ENCODE measurements at regions not wholly inside any gene's neighbourhood (a gene's known extent, or its start where the extent isn't known, plus 50 kb on each side); places are given as distances from the start of the nearest gene placed in this dataset.
"Not testable (repeated sequence)": the region's sequence is repeated elsewhere in the genome, so short reads cannot be mapped to it uniquely, and the experiment has no call there.

DNA sequence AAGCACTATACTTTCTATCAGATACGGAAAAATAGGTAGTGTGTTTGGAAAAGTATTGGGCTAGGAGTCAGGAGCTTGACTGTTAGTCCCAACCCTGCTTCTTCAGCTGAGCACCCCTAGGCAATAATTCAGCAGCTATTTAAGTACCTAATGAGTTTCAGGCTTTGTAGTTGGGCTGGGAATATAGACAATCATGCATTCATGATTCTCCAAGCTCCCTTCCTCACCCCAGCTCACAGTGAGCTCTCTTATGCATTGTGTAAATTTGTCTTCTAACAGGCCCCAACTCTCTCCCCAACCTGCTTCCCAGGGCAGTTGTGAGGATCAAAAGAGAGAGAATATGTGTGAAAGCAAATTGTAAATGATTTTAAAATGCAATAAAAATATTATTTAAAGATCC lies 201.2 kb downstream of the MSX2 start:
- in situ Hi-C loops (cut with MboI; ENCODE audit: low sequenced_read_pairs), result no loop called here

DNA sequence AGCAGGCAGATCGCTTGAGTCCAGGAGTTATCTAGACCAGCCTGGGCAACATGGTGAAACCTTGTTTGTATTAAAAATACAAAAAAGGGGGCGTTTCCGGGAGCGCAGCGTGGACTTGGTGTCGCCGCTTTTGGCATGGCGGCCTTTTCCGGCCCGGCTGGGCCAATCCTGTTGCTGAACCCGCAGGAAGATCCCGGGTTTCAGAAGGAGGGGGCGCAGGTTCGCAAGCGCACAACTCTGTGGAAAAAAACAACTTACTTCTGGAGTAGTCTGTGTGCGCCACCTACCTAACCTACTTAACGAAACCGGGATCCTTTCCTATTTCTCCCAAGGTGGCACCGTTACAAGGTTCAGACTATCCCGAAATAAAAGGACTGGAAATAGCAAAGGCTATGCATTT lies 198.6 kb downstream of the MSX2 start:
- in situ Hi-C loops (cut with MboI; ENCODE audit: low sequenced_read_pairs), result no loop called here

DNA sequence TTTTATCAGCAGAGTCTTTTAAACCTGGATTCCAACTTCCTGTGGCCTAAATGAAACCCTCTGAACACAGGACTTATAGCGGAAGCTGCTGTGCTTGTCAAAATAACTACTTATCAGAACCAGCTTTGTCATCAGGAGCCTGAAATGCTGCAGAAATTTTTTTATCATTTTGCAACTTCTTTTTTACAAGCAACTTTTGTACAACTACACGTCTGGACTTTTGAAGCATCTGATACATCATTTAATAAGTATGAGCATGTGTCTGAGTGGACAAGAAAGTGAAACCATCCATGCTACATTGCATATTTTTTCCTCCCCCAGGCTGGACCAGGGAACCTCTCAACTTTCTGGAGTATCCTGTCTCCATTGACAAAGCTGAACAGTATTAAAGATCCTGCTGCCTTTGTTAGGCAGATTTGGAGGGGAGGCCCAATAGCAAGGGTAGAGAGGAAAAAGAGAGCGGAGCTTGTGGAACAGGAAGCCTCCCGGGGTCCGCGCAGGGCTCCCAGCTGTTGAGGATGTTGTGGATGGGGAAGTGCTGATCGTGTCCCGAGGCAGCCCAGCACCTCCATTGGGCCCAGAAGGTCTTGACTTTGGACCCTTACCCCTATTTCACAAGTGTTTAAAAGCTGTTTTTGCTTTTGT lies 196.6 kb downstream of the MSX2 start:
- in situ Hi-C loops (cut with MboI; ENCODE audit: low sequenced_read_pairs), result no loop called here

DNA sequence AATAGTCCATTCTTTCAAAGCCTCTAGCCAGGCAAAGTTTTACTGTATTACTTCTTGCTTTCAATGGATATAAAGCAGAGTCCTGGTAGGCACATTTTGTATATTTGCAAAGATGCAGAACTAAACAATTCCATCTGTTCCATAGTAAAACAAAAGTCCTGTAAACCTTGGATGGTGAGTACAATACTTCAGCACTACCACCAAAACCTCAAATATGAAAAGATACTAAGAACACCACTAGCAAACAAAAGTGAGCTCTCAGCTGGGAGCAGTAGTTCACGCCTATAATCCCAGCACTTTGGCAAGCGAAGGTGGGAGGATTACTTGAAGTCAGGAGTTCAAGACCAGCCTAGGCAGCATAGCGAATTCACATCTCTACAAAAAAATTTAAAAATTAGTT lies 195.0 kb downstream of the MSX2 start:
- in situ Hi-C loops (cut with MboI; ENCODE audit: low sequenced_read_pairs), result no loop called here

DNA sequence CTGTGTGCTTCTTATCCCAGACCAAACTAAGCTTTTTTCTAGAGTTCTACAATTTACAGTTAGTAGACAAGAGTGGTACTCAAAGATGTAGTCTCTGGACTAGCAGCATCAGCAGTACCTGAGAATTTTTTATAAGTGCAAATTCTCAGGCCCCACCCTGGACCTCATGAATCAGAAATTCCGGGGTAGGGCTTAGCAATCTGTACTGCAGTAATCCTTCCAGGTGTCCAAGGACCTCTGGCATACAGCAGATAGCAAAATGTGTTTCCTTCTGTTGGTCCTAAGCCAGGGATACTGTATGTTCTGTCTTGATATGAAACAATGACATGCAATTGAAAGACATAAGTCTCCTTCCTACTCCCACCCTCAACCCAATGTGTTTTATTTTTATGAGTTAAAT lies 194.3 kb downstream of the MSX2 start:
- in situ Hi-C loops (cut with MboI; ENCODE audit: low sequenced_read_pairs), result no loop called here

DNA sequence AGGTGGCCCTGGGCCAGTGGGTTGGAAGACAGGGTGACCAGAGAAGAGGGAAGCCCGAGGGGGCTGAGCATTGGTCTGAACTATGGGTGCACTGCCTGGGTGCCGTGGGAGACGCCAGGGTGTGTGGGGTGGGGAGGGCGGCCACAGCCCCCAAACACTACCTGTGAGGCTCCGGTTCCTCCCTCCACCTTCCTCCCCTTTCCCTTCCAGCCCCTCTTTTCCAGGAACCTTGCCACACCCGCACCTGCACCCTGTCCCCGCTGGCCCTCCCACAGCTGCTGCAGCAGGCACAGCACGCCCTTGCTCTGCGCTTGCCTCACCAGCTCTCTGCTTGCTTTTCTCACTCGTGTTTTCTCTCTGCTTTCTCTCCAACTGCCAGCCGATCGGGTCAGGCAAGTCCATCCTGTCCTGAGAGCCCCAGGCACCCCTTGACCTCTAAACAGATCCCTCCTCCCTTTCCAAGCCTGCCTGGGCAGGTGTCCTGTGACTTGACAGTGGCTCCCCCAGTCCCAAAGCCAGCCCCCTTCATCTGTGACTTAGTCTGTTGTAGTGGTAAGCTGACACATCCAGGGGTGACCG lies 193.7 kb downstream of the MSX2 start:
- in situ Hi-C loops (cut with MboI; ENCODE audit: low sequenced_read_pairs), result no loop called here

DNA sequence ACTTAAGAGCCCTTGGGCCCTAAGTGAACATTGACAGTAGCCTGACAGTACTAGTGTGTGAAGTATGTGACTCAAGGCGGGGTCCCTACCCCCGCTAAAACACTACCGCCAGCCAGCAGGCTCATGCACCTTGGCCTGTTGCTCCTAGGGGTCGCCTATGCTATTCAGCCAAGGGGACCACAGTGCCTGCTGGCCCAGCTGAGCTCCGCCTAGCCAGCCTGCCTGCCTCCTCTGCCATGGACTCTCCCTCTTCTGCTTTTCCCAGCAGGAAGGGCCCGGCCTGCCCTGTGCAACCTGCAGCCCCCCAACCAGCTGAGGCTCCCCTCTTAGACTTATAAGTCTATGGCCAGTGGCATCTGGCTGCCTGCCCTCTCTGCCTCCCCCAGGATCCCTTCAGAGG lies 193.1 kb downstream of the MSX2 start:
- in situ Hi-C loops (cut with MboI; ENCODE audit: low sequenced_read_pairs), result not testable (repeated sequence)

DNA sequence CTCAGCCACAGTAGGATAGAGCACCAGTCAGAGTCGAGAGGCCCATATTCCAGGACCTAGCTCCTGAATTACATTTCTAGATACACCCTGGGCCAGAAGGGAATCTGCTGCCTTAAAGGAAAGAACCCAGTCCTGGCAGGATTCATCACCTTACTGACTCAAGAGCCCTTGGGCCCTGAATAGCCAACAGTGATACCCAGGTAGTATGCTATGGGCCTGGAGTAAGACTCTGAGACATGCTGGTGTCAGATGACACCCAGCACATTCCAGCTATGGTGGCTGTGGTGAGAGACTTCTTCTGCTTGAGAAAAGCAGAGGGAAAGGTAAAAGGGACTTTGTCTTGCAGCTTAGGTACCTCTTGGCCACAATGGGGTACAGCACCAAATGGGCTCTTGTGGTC lies 192.5 kb downstream of the MSX2 start:
- in situ Hi-C loops (cut with MboI; ENCODE audit: low sequenced_read_pairs), result not testable (repeated sequence)

DNA sequence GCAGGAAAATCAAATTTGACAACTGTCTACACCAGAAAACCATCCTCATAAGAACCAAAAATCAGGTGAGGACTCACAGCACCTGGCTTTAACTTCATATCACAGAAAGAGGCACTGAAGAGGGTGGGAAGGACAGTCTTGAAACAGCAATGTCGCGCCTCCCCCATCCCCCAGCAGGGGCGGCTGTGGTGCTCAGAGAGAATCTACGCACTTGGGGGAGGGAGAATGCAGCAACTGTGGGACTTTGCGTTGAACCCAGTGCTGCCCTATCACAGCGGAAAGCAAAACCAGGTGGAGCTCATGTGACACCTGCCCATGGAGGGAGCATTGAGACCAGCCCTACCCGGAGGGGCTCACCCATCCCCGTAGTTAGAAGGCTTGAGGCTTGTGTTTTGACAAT lies 191.8 kb downstream of the MSX2 start:
- in situ Hi-C loops (cut with MboI; ENCODE audit: low sequenced_read_pairs), result no loop called here

DNA sequence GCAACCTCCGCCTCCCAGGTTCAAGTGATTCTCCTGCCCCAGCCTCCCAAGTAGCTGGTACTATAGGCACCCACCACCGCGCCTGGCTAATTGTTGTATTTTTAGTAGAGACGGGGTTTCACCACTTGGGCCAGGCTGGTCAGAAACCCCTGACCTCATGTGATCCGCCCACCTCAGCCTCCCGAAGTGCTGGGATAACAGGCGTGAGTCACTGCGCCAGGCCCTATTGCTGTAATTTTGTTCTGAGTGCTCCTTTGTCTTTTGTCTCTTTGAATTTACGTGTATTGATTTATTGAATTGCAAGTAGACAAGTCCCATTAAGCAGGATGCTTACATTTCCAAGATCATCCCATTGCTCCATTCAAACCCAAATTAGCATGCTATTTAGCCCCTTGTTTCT lies 186.7 kb downstream of the MSX2 start:
- in situ Hi-C loops (cut with MboI; ENCODE audit: low sequenced_read_pairs), result no loop called here

DNA sequence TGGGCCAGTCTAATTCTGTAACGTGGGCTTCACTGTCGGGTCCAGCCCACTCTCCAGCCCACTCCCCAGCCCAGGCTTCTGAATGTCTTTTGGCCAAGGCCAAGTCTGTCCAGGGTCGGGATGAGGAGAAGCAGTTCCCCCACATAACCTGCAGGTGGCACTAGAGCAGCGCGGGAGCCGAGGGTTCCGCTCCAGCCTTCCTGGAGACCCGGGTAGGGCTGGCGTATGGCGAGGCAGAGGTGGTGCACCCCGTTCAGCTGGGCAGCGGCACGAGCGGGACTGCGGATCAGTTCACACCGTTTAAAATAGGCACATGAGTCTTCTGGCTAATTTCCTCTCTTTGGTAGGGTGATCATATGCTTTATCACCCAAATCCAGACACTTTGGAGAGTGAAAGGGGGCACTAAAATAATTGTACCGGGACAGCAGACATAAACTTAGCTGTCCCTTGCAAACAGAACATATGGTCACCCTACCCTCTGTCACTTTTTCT lies 185.9 kb downstream of the MSX2 start:
- in situ Hi-C loops (cut with MboI; ENCODE audit: low sequenced_read_pairs), result no loop called here

DNA sequence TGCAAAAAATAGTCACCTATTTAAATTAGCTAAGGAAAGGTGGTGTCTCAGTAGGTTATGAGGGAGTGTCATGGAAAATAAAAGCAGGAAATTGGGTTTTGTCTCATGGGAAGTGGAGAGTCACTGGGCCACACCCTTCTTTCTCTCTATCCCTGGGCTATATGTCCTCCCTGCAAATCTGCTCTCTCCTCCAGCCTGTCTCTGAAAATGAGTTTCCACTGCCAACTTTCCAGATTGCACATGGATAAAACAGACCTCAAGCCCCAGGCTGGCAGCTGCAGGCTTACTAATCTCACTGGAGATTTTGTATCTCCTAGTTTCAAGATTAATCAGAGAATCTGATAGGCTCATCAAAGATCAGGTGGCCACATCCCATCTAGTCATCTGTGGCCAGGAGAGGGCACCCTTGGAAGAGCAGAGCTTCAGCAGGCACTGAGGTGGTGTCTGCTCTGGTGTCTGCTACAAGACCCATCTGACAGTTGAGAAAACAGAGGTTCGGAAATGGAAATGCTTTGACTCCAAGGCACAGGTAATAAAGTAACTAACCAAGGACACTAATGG lies 178.9 kb downstream of the MSX2 start:
- in situ Hi-C loops (cut with MboI; ENCODE audit: low sequenced_read_pairs), result no loop called here

DNA sequence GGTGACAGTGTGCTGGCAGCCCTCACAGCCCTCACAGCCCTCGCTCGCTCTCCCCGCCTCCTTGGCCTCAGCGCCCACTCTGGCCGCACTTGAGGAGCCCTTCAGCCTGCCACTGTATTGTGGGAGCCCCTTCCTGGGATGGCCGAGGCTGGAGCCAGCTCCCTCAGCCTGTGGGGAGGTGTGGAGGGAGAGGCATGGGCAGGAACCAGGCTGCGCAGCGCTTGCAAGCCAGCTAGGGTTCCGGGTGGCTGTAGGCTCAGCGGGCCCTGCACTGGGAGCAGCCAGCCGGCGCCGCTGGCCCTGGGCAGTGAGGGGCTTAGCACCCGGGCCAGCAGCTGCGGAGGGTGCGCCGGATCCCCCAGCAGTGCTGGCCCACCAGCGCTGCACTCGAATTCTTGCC lies 177.0 kb downstream of the MSX2 start:
- in situ Hi-C loops (cut with MboI; ENCODE audit: low sequenced_read_pairs), result no loop called here

DNA sequence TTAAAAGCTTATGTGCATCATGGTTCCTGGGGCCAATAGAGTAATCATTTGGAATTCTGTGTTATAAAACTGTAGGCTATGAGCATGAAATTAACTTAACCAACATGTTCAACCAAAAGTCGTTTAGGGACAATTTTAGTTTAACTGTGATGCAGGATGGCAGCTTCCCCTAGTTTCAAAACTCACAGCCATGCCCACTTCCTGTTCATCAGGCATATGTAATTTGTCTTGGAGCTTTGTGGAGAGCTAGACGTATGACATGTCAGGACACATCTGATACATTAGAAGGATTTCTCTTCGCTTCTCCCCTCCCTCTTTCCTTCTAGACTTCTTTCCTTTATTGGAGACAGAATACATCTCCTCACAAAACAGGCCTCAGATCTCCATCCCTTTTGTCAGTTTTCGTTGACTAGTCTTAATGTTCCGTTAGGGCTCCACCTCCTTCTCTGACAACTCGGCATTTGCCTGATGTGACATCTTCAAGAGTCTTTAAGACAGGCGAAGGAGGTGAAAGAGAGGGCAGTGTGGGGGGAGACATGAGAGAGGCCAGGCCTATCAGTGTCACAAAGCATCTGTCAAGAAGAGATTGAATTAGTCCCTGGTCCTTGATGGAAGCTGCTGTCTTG lies 176.0 kb downstream of the MSX2 start:
- in situ Hi-C loops (cut with MboI; ENCODE audit: low sequenced_read_pairs), result no loop called here

DNA sequence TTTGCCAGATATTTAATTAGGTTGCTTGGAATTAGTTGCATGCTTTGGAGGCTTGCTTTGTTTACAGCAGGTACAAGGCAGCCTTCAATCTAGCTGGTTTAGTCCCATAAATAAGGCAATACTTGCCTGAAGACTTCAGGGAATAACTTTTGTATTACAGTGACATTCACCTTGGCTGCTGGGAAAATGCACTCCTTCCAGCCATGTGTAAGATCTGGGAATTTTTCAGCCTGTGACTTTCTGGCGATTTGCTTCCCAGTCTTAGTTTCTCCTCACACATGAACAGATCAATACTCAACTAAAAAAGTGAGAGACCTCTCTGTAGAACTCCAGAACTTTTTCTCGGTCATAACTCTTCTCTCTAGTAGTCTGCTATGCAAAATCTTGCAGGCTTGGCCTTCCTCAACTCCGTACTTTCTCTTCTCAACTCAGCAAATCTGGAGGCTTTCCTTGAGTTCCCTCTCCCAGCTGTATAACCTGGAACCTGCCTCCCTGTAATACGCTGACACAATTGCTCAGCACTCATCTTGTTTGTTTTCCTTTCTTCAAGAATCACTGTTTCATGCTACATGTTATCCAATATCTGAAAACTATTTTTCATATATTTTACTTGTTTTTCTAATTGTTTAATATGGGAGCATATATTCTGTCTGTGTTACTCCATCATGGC lies 173.0 kb downstream of the MSX2 start:
- in situ Hi-C loops (cut with MboI; ENCODE audit: low sequenced_read_pairs), result no loop called here

DNA sequence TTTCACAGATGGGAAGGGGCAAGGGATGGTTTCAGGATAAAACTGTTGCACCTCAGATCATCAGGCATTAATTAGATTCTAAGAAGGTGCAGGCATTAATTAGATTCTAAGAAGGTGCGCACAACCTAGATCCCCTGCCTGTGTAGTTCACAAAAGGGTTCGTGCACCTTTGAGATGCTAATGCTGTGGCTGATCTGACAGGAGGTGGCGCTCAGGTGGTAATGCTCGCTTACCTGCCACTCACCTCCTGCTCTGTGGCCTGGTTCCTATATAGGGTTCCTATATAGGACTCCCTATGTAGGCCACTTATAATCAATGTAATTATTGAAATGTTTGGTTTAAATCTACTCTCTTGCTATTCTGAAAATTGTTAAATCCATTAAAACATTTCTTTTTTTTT lies 171.0 kb downstream of the MSX2 start:
- in situ Hi-C loops (cut with MboI; ENCODE audit: low sequenced_read_pairs), result no loop called here

DNA sequence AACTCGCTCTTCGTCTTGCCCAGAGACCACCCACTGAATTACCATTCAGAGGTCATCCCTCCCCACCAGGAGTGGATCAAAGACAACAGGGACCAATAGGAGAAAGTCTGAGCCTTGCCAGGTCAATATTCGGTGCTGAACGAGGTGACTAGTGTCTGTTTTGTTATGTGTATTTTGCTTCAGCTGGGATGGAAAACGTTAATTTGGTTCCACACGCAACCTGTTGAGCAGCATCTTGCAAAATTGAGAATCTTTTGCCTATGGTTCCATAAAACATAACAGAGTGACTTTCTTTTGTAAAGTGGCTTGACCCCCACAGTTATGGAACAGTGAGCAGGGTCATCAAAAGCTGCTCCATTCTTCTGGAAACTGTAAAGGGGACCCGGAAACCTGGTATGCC lies 168.4 kb downstream of the MSX2 start:
- in situ Hi-C loops (cut with MboI; ENCODE audit: low sequenced_read_pairs), result no loop called here

DNA sequence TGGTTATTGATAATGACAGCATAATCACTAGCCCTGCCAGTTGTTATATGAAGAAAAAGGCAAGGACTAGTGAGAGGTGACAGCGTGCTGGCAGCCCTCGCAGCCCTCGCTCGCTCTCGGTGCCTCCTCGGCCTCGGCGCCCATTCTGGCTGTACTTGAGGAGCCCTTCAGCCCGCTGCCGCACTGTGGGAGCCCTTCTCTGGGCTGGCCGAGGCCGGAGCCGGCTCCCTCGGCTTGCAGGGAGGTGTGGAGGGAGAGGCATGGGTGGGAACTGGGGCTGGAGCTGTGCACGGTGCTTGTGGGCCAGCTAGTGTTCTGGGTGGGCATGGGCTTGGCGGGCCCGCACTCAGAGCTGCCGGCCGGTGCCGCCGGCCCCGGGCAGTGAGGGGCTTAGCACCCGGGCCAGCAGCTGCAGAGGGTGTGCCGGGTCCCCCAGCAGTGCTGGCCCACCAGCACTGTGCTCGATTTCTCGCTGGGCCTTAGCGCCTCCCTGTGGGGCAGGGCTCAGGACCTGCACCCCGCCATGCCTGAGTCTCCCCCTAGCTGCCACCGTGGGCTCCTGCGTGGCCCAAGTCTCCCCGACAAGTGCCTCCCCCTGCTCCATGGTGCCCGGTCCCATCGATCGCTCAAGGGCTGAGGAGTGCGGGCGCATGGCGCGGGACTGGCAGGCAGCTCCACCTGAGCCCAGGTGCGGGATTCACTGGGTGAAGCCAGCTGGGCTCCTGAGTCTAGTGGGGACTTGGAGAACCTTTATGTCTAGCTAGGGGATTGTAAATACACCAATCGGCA lies 156.2 kb downstream of the MSX2 start:
- in situ Hi-C loops (cut with MboI; ENCODE audit: low sequenced_read_pairs), result not testable (repeated sequence)

DNA sequence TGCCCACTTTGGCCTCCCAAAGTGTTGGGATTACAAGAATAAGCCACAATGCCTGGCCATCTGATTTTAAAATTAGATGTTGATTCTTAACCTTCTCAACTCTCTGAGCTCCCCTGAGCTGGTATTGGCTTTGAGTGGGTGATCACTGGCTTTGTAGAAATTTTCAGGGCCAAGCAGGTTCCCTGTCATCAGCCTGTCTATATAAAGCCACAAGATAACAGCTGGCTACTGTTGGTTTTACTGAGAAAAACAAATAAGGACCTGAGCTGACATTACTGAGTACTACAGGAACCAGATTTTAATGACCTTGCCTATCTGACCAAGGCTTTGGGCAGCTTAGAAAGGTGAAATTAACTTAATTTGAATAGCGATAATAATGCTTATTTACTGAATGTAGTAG lies 153.6 kb downstream of the MSX2 start:
- in situ Hi-C loops (cut with MboI; ENCODE audit: low sequenced_read_pairs), result no loop called here

DNA sequence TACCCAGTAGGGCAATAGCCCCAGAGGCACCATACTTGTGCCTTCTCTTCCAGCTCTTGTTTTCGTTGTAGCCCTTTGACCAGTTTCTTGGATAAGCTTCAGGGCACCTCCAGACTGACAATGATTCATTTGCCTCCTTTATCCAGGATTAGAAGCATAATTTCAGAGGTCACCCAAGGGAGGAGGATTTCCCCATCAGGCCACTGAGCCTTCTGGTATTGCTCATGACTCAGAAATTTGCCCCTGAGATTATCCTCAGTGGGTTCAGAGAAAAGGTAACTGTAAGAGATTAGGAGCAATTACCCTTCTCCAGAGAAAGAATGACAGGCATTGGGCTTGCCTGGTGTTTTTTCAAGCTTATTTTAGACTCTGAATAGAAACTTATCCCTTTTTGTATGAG lies 147.9 kb downstream of the MSX2 start:
- in situ Hi-C loops (cut with MboI; ENCODE audit: low sequenced_read_pairs), result no loop called here

DNA sequence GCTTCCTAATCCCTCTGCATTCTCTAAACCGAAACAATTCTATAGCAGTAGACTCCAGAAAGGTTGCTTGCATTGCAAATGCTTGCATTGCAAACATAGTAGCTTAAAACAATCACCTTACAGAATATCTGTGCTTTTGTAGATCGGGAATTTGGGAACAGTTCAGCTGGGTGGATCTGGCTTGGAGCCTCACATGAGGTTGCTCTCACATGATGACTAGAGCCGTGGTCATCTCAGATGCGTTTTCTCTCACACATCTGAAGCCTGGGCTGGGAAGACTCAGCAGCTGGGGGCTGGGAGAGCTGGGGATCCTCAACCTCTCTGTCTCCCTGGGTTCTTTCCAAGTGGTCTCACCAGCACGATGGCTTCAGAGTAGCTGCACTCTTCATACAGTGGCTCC lies 127.8 kb downstream of the MSX2 start:
- in situ Hi-C loops (cut with MboI; ENCODE audit: low sequenced_read_pairs), result no loop called here
